Activated CD4-positive, CD25-positive, alpha-beta regulatory T cell treated with anti-CD3 and anti-CD28 coated beads, Interleukin-2, amount 50 U/mL, for 24 hours (primary cell): ENCODE measurements at regions not wholly inside any gene's neighbourhood (a gene's known extent, or its start where the extent isn't known, plus 50 kb on each side); places are given as distances from the start of the nearest gene placed in this dataset.
A peak's percentile ranks its signal among the peaks of the same experiment; 100 is the strongest.
"Not testable (repeated sequence)": the region's sequence is repeated elsewhere in the genome, so short reads cannot be mapped to it uniquely, and the experiment has no call there.

ENCODE experiments used
- ATAC-seq, 2 donors: fragments of 150-1000 bp; cut with Tn5 transposase; one replicate each; pipeline ENCODE4 v1.10.0; 2021; ENCODE audit warnings: mild to moderate bottlenecking in 1 of 2, moderate library complexity in 1 of 2

GRCh38 chr10:2782265-2782664, 285.1 kb upstream of the PFKP start:
- ATAC-seq = no peak

DNA sequence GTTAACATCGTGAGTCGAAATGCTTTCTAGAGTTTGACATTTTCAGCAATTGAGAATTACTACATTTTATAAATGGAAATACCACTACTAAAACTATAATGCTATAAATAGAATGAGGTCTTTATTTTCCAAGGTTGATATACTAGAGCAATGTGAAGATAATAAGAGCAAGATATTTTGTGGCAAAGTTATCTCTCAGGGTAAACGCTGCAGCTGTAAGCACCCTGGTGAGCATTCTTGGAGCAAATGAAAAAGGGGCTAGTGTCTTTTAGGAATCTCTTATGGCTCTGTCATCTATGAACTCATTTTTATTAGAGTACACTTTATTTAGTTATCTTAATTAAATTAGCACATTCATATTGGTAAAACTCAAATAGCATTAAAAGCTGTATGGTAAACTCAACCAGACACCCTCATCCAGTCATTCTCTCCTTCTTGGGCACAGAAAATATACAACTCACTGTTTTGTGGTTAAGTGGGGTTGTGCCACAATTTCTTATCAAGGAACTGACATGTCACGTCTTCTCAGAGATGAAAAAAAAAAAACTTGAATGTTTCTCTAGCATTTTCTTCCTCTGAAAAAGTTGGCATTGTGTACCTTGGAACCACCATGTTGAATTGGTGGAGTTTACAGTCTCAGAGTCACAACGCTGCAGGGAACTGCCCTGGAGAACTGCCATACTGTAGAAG, 289.5 kb upstream of the PFKP start:
- ATAC-seq = no peak

DNA sequence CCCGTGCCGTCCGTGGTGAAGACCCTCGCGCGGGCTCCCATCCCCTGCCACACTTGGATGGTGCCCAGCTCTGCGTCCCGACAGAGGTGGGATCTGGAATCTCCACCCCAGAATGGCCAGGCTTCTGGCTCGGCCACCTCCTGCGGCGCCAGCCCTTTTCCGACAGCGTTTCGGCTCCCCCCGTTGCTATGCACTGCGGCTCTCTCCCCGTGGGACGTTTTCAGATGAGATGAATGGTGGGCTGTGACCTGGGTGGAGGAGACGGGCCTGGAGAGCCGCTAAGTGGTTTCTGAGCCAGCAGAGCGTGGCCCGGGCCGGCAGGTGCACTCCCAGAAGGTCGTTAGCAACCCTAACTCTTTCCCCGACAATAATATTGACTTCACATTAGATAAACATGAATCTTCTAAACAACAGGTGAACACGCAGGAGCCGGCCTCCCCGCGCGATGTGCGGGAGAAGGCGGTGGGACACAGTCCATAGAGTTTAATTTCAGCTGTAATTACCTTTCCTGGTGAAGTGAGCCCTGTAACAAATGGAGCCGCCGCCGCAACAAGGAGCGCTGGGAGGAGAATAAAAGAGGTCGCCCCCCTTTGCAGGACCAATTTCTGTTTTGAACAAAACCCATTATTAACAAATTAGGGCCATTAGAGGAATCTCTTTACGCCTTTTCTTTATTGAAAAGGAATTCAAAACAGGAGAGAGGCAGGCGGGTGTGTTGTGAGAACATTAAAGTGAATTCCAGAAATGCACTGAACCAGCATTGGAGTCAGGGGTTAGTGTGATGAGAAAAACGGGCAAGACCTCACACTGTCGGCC, 294.3 kb upstream of the PFKP start:
- no peak for ATAC-seq

DNA sequence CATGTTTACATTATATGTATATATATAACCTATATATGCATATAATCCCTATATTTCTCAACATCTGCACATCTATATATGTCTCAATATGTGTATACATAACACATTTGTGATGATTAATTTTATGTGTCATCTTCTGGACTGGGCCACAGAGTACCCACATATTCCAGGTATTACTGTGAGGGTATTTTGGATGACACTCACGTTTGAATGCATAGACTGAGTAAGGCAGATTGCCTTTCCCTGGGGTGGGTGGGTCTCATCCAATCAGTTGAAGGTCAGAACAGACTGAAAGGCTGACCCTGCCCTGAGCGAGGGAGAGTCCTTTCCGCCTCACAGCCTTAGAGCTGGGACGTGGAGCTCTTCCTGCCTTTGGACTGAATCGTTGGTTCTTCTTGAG, 295.2 kb upstream of the PFKP start:
- peak; percentile 45 to 48 for ATAC-seq

DNA sequence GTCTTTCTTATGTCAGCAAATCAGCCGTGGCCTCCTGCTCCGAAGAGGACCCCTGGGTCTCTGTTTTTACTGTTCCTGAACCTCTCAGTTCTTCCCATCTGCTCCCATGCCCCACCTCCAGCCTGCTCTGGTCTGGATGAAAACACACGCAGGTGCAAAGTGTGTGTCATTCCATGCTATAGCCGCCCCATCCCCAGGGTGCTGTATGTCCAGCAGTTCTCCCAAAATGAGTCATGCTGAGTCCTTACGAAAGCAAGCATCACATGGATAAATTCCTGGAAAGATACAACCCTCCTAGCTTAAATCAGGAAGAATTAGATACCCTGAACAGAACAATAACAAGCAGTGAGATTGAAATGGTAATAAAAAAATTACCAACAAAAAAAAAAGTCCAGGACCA, 300.1 kb upstream of the PFKP start:
- not testable (repeated sequence) for ATAC-seq

- ATAC-seq = no peak
Measured at GRCh38 chr10:2761971-2762370, 305.4 kb upstream of the PFKP start.

DNA sequence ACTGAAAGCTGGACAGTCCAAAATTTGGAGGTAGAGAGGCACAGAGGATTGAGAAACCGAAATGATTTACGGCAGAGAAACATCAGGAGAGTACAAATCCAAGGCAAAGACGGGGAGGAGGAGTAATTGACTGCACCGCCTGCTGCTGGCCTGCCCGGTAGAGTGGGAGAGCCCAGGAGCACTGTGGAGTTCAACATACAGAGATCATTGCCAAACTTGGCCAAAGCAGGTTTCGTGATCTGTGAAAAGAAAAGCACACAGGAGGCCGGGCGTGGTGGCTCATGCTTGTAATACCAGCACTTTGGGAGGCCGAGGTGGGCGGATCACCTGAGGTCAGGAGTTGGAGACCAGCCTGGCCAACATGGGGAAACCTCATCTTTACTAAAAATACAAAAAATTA, 306.0 kb upstream of the PFKP start:
- no peak for ATAC-seq

DNA sequence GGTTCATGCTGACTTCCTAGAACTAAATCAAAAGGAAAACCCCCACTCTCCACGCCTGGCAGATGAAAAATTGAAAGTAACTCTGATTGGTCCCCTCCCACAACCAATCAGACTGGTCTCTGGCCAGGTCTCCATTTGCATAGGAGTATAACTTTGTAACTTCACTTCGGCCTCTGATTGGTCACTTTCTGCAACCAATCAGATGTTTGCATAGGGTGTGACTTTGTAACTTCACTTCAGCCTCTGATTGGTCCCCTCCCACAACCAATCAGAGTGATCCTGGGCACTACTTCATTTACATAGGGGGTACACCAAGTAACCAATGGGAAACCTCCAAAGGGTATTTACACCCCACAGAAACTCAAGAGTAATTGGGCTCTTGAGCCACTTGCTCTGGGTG, 306.6 kb upstream of the PFKP start:
- no peak for ATAC-seq

DNA sequence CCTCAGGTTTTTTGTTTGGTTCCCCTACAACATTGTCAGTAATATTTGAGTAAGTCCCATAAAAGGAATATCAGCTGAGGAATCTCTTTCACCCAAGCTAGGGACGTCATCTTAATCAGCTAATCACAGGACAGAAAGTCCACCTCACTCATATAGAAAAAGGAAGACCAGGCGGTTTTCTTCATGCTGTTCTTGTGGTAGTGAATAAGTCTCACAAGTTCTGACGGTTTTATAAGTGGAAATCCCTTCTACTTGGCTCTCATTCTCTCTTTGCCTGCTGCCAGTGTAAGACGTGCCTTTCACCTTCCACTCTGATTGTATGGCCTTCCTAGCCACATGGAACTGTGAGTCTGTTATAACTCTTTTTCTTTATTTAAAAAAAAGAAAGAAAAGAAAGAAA, 308.1 kb upstream of the PFKP start:
- no peak for ATAC-seq

- ATAC-seq = no peak
Measured at GRCh38 chr10:2754943-2755342, 312.4 kb upstream of the PFKP start.

GRCh38 chr10:2748287-2748686, 319.1 kb upstream of the PFKP start:
- ATAC-seq = no peak

GRCh38 chr10:2746638-2747037, 320.7 kb upstream of the PFKP start:
- ATAC-seq = no peak

DNA sequence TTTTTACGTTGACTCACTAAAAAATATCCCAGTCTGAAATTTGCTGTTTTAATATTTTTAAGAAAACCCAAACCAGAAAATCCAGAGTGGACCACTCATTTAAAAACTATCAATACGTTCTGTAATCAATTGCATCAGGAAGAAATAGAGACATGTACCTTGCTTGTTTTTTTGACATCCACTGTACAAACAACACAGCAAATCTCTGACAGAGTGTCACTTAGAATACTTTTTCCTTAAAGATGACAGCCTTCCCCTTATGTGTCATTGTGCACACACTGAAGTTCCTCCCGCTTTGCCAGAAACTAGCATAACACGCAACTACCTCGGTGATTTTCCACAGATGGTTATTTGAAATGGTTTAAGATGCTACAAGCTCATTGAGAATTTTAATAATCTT, 321.7 kb upstream of the PFKP start:
- ATAC-seq = no peak

GRCh38 chr10:2744547-2745200, 322.7 kb upstream of the PFKP start:
- ATAC-seq = no peak

- ATAC-seq = no peak
Measured at GRCh38 chr10:2734603-2735002, 332.7 kb upstream of the PFKP start.

- no peak for ATAC-seq
Measured at GRCh38 chr10:2733278-2733963, 333.9 kb upstream of the PFKP start.

DNA sequence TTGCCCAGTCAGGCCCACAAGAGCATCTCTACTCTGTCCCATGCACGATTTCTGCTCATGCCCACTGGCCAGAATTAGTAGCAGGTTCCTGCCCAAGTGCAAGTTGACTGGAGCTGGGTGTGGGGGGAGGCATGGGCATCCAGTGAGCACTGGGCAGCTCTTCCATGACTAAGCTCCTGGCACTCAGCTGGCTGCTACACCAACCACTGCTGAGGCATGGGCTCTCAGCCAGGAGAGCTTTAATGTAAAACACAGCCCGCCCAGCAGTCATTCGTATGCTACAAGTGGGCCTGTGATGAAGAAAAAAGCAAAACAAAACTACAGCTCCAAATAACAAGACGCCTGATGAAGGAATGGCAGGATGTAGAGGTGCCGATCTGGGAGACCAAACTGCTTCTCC, 335.4 kb upstream of the PFKP start:
- no peak for ATAC-seq

DNA sequence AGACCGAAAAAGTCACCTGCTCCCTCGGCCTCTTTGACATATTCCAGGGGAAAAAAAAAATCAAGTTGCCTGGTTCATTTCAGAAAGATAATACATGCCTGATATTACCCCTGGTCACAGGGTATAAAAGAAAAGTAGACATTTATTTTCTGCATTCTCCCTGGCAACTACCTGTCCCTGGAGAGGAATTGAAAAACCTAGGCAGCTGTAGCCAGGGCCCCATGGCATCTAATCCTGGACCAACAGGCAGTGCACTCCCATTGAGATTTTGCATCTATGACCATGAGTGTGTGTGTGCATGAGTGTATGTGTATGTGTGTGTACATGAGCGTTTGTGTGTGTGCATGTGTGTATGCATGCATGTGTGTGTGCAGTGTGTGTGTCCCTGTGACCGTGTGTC, 338.2 kb upstream of the PFKP start:
- no peak for ATAC-seq

- no peak for ATAC-seq
Measured at GRCh38 chr10:2728087-2728486, 339.3 kb upstream of the PFKP start.

DNA sequence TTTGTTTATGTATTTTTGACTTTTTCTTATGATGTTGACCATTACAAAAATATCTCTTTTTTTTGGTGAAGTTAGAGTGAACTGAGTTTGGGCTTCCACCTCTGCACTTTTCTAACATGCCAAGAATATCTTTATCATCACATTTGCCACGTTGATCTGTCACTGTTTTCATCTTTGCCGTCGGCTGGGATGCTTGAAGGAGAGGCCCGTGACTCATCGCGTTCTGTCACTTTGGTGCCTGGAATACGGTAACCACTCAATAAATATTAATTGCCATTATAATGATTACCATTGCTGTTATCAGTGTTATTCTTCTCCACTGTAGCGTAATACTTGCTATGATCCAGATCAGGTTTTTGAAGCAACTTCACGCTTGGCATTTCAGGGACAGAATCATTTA, 350.8 kb upstream of the PFKP start:
- ATAC-seq = no peak

DNA sequence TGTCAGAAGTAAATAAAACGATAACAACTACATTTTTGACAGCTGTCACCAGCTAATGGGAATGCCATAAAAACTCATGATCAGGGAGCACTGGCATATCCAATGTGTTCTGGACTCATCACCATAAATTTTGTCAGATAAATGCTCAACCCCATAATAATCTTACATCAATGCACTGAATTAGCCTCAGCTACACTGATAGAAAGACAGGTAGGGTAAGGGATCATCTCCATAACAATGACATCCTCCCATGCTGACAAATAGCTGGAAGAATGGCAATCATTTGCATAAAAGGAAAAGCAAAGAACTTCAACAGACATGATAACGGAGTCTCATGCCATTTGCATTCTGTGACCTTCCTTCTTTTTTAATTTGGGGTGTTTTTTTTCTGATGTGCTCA, 352.8 kb upstream of the PFKP start:
- no peak for ATAC-seq

- ATAC-seq = no peak
Measured at GRCh38 chr10:2703953-2704352, 363.4 kb upstream of the PFKP start.

DNA sequence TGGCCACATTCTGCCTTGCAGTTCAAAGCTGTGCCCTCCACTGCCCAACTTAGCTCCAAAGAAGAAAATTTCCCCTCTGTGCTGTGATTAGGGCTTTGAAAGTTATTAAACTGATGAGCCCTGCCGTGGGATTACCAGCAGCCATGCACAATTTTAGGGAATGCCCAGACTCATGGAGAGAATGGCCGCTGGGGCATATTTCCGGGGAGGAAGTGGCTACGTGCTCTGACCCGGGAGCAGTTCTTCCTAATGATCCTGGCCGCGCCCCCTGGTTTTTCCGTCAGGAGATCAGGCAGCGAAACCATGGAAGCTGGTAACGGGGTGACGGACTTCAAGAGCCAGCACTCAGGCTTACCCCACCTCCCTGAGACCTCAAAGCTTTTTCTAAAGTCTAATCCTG, 365.5 kb upstream of the PFKP start:
- ATAC-seq = no peak
